ENCODE measurements at regions not wholly inside any gene's neighbourhood (a gene's known extent, or its start where the extent isn't known, plus 50 kb on each side); places are given as distances from the start of the nearest gene placed in this dataset.

- TF ChIP-seq CTCF (IDR thresholded peaks at IDR 0.05) (no peak), POLR2A (IDR thresholded peaks at IDR 0.05) (no peak)
Observed at GRCh38 chr3:84679211-84679610, 279.6 kb upstream of the CADM2 start.

All from body of pancreas (tissue), 4 donors.